CD4-positive, alpha-beta T cell treated with Interferon alpha-2 for 1 hour (primary cell): ENCODE measurements at regions not wholly inside any gene's neighbourhood (a gene's known extent, or its start where the extent isn't known, plus 50 kb on each side); places are given as distances from the start of the nearest gene placed in this dataset.
"Not testable (repeated sequence)": the region's sequence is repeated elsewhere in the genome, so short reads cannot be mapped to it uniquely, and the experiment has no call there.

Experiments used
- DNase-seq, 2 donors: peaks; one replicate each; pipeline ENCODE4 v3.0.0-alpha.2; 2020 to 2022

DNA sequence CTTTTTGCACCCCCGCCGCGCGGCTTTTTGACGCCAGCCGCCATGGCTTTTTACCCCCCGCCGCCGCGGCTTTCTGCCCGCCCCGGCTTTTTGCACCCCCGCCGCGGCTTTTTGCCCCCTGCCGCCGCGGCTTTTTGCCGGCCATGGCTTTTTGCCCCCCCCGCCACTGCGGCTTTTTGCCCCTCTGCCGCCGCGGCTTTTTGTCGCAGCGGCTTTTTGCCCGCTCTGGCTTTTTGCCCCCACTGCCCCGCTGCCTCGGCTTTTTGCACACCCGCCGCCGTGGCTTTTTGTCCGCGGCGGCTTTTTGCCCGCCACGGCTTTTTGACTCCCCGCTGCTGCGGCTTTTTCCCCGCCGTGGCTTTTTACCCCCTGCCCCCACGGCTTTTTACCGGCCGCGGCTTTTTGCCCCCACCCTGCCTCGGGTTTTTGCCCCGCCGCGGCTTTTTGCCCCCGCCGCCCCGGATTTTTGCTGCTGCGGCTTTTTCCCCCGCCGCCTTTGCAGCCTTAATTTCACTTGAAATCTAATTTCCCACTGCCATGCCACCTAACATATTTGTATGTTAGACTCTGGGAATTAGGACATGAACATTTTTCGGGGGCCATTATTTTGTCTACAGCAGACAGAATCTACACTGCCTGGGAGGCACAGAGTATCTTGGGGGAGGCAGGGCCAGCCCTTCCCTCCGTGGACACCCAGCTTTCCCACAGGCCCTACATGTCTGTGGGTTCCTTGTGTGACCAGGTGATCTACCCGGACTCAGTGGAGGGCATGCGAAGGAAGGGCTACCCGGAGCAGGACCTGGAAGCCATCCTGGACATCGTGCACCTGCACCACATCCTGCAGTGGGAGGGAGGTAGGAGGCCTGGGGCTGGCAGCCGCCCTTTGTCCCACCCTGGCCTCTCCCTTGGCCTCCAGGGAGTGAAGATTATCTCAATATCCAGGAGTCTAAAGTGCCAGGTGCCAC, 3031.0 kb upstream of the TEKT4 start:
- DNase-seq, result no peak

DNA sequence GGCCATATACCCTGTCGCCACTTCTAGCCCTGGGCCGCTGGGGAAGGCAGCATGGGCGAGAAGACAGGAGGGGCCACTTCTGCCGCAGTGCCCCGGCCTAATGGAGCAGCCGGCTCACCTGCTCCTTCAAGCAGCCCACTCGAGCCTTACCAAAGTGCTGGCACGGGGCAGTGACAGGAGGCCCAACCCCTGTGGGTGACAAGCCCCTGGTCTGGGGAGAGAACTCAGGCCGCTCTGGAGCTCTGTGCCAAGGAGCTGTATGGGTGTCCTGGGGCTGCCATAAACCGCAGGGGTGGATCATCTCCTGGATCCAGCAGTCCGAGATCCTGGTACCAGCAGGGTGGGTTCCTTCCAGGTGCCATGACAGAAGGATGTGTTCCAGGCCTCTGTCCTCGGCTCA, 3029.0 kb upstream of the TEKT4 start:
- DNase-seq, result not testable (repeated sequence)

DNA sequence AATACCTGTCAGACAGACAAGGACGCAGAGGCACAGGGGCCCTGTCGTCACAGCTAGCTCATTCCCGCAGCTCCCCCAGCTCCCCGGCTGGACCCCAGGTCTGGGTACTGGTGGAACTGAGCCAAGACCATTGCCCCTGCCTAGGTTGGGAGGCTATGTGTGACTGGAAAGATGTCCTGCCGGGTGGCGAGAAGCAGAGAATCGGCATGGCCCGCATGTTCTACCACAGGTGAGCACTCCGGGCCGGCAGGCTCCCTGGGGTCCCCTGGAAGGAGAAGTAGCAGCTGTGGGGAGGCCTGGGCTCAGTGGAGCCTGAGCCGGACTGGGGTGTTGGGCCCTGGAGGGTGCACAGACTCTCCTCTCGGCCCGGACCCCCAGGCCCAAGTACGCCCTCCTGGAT, 3028.3 kb upstream of the TEKT4 start:
- not testable (repeated sequence) for DNase-seq

DNA sequence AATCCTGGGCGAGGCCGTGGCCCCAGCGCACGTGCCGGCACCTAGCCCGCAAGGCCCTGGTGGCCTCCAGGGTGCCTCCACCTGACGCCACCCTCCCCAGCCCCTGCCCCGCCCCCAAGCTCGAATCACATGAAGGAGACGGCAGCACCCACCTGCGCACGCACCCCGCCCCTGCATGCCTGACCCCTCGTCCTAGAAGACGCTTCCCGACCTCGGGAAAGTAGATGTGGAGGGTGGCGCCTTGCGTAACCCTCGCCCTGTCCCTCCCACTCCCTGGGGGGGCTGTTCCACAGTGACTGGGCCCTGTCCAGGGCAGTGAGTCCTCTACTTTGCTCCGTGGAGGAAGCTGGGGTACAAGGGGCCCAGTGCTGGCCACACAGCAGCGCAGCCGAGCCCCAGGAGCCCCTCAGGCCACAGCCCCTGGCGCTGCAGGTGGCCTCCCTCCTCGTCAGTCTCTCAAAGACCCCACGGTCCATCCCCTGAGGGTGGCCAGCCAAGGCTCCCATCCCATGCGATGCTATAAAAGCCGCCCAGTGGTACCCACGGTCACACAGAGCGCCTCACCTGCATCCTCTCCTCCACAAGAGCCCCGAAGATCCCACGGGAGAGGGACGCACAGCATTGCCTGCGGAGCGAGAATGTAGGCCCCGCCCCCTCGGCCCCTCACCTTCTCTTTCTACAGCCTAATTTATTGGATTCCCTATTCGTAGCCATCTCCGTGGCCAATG, 3027.3 kb upstream of the TEKT4 start:
- not testable (repeated sequence) for DNase-seq

DNA sequence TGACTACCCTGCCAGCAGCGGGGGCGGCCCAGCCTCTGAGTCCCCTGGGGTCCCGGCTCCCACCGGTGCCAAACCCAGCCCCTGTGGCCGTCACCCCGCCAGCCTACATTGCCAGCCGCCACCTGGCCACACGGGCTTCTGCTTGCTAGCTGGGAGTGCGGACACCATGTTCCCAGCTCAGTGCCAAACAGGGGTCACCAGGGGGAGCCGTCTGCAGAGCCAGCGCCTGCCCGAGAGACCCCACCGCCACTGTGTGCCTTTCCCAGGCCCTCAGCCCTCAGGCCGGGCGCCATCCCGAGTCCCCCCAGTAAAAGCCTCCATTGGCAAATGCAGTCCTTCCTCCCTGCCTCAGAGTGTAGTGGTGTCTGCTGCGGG, 3026.8 kb upstream of the TEKT4 start:
- not testable (repeated sequence) for DNase-seq

DNA sequence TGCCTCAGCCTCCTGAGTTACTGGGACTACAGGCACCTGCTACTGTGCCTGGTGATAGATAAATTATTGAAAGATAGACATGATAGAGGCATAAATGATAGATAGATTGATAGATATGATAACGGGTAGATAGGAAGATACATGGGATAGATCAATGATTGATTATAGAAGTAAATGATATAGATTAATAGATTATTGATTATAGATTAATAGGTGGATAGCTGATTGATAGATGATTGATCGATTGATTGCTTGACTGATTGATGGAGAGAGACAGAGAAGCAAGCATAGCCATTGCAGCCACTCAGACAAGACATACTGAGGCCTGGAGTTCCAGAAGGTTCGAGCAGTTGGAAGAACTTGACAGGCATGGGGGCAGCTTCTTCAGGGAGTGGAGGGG, 3024.8 kb upstream of the TEKT4 start:
- DNase-seq, result not testable (repeated sequence)

DNA sequence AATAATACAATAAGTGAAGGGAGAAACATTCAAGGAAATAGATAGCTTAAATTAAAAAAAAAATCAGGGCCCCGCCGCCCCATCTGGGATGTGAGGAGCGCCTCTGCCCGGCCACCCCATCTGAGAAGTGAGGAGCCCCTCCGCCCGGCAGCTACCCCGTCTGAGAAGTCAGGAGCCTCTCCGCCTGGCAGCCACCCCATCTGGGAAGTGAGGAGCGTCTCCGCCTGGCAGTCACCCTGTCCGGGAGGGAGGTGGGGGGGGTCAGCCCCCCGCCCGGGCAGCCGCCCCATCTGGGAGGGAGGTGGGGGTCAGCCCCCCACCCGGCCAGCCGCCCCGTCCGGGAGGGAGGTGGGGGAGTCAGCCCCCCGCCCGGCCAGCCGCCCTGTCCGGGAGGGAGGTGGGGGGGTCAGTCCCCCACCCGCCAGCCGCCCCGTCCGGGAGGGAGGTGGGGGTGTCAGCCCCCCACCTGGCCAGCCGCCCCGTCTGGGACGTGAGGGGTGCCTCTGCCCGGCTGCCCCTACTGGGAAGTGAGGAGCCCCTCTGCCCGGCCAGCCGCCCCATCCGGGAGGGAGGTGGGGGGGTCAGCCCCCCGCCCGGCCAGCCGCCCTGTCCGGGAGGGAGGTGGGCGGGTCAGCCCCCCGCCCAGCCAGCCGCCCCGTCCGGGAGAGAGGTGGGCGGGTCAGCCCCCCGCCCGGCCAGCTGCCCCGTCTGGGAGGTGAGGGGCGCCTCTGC, 3019.4 kb upstream of the TEKT4 start:
- DNase-seq, result not testable (repeated sequence)

DNA sequence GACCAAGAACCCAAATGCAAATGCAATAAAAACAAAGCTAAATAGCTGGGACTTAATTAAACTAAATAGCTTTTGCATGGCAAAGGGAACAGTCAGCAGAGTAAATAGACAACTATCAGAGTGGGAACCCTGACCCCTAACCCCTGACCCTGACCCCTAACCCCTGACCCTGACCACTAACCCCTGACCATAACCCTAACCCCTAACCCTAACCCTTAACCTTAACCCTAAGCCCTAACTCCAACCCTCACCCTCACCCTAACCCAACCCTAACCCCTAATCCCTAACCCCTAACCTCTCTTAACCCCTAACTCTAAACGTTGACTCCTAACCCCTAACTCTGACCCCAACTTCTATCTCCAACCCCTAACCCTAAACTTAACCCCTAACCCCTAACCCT, 3014.3 kb upstream of the TEKT4 start:
- not testable (repeated sequence) for DNase-seq

DNA sequence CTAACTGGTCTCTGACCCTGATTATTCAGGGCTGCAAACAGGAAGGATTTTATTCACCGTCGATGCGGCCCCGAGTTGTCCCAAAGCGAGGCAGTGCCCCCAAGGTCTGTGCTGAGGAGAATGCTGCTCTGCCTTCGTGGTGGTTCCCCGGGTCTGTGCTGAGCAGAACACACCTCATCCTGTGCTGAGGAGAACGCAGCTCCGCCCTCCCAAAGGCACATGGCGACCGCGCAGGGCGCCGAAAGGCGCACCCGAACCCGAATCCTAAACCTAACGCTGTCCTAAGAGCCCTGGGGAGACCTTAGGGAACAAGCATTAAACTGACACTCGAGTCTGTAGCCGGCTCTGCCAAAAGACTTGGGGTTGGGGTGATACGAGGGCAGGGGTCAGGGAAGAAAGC, 3013.5 kb upstream of the TEKT4 start:
- not testable (repeated sequence) for DNase-seq

DNA sequence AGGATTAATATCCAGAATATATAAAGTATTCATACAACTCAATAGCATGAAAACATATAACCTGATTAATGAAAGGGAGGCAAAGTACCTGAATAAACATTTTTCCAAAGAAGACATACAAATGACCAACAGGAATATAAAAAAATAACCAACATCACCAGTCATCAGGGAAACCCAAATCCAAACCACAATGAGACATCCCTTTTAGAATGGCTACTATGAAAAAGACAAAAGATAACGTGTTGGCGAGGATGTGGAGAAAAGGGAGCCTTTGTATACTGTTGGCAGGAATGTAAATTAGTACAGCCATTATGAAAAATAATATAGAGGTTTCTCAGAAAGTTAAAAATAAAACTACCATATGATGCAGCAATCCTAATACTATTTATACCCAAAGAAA, 2999.5 kb upstream of the TEKT4 start:
- DNase-seq, result not testable (repeated sequence)

DNA sequence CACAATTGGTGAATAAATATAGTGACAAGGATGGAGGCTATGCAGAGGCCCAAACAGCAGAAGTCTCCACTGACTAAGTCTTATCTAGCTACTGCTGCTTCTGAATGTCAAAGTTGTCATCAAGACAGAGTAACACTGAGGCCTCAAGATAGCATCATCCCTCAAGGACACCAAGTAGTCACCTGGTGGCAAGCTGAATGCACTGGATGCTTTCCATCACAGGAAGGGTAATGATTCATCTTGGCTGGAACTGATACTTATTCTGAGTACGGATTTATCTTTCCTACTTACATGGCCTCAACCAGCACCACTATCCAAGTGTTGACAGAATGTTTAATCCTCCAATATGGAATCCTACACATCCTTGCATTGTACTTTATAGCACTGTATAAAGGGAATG, 2997.8 kb upstream of the TEKT4 start:
- not testable (repeated sequence) for DNase-seq

DNA sequence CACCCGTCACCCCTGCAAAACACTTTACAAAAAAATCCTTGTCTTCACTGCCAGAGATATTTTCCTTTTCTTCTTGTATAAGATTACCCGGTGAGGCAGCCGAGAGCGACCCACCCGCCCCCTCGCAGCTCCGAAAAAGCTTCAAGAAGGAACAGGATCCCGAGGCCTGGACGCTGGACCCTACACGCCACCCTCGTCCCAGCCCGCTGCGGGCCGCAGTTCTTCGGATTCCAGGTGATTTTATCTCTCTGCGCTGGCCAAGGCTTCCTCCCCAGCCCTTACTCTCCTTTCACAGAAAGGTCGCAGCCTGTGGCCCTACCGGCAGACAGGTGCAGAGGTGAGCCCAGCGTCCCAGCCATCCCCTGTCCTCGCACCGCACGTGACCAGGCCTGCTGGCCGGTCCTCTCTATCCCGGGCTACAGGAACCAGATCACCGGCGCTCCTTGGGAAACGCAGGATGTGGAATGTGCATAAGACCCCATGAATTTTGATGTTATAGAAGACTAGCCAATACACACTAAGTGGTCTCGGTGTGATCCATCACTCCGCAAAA, 2993.5 kb upstream of the TEKT4 start:
- not testable (repeated sequence) for DNase-seq

DNA sequence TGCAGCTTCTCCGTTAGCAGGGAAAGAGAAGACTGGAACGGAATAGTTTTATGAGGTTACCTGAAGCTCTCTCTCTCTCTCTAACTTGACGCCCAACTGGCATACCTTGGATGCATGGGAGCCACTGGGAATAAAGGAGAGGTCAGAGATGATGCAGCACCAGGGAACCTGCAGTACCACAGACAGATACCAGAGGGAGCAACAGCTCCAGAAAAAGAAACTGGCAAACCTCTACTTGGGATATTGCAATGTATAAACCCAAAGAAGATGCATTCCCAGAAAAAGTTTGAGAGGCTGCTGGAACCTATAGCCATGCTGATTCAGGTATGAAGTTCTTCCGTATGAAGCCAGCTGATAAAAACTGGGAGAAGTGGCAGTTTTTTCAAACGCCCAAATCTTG, 2976.1 kb upstream of the TEKT4 start:
- DNase-seq, result not testable (repeated sequence)

DNA sequence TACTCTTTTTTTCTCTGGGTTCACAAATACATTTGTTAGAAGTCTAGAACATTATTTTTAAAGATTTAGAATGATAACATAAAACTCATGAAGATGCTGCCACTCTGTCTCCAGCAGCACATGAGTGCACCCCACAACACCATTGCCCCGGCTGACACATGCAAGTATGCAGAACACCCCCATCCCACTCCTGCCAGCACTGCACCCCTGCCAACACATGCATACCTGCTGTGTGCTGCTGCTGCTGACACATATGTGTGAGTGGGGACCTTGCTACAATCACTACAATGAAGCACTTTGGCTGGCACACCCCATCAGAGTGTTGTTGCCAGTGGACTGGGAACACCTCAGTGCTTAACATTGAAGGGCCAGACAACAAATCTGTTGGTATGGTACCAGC, 2953.6 kb upstream of the TEKT4 start:
- DNase-seq, result not testable (repeated sequence)
